GM23248 (cell line): ENCODE measurements at regions not wholly inside any gene's neighbourhood (a gene's known extent, or its start where the extent isn't known, plus 50 kb on each side); places are given as distances from the start of the nearest gene placed in this dataset.
"Not testable (repeated sequence)": the region's sequence is repeated elsewhere in the genome, so short reads cannot be mapped to it uniquely, and the experiment has no call there.

Experiments
- DNase-seq: peaks from one replicate; pipeline ENCODE4 v3.0.0-alpha.2; 2015
- H2AFZ ChIP-seq: fragments of 200-600 bp; sonication (generic); 2 replicates; pipeline ENCODE4 v1.6.1; 2016; ENCODE audit warnings: antibody characterized with exemption
- H3F3A ChIP-seq: fragments of 200-600 bp; sonication (generic); 2 replicates; pipeline ENCODE4 v1.6.1; 2016; ENCODE audit warnings: mild to moderate bottlenecking, antibody characterized with exemption, mixed run types; ENCODE audit not compliant: insufficient read depth
- H3K27ac ChIP-seq: fragments of 200-600 bp; sonication (generic); 2 replicates; pipeline ENCODE4 v1.5.1; 2016; ENCODE audit warnings: mild to moderate bottlenecking
- H3K27me3 ChIP-seq: fragments of 200-600 bp; sonication (generic); replicated peaks from 2 replicates; pipeline ENCODE4 v1.6.1; 2016; ENCODE audit warnings: mild to moderate bottlenecking; ENCODE audit not compliant: insufficient read depth
- H3K36me3 ChIP-seq: fragments of 200-600 bp; sonication (generic); 2 replicates; pipeline ENCODE4 v1.6.1; 2016; ENCODE audit warnings: low read depth, mild to moderate bottlenecking
- H3K4me1 ChIP-seq: fragments of 200-600 bp; sonication (generic); 2 replicates; pipeline ENCODE4 v1.6.1; 2016; ENCODE audit warnings: mild to moderate bottlenecking; ENCODE audit not compliant: insufficient read depth
- H3K4me2 ChIP-seq: fragments of 200-600 bp; sonication (generic); one replicate; pipeline ENCODE4 v1.6.1; 2016; ENCODE audit warnings: mild to moderate bottlenecking; ENCODE audit not compliant: unreplicated experiment
- H3K4me3 ChIP-seq: fragments of 200-600 bp; sonication (generic); 2 replicates; pipeline ENCODE4 v1.5.1; 2016; ENCODE audit warnings: mild to moderate bottlenecking
- H3K79me2 ChIP-seq: fragments of 200-600 bp; sonication (generic); 2 replicates; pipeline ENCODE4 v1.6.1; 2016; ENCODE audit warnings: mild to moderate bottlenecking; ENCODE audit not compliant: insufficient read depth
- H3K9ac ChIP-seq: fragments of 200-600 bp; sonication (generic); 2 replicates; pipeline ENCODE4 v1.6.1; 2016; ENCODE audit warnings: mild to moderate bottlenecking
- H3K9me2 ChIP-seq: fragments of 200-600 bp; sonication (generic); 2 replicates; pipeline ENCODE4 v1.6.1; 2016; ENCODE audit warnings: mixed run types, mild to moderate bottlenecking, moderate library complexity; ENCODE audit not compliant: insufficient read depth
- H3K9me3 ChIP-seq: fragments of 200-600 bp; sonication (generic); one replicate; pipeline ENCODE4 v1.6.1; 2017; ENCODE audit warnings: low read depth
- H4K20me1 ChIP-seq: fragments of 200-600 bp; sonication (generic); 2 replicates; pipeline ENCODE4 v1.6.0; 2016; ENCODE audit not compliant: insufficient read depth
- EZH2 ChIP-seq: fragments of 200-600 bp; sonication (generic); IDR thresholded peaks from 2 replicates; pipeline ENCODE4 v1.6.1; 2018; ENCODE audit warnings: antibody characterized with exemption, mild to moderate bottlenecking; ENCODE audit not compliant: insufficient read depth, poor library complexity, severe bottlenecking
- EZH2phosphoT487 ChIP-seq: fragments of 200-600 bp; sonication (generic); IDR thresholded peaks from 2 replicates; pipeline ENCODE4 v1.6.1; 2018; ENCODE audit warnings: antibody characterized with exemption, moderate library complexity, mild to moderate bottlenecking, low read depth; ENCODE audit not compliant: insufficient read depth
- WGBS, 2 experiments: methylation state at CpG; one replicate each; pipeline ENCODE4 v1.1.6; 2015 to 2017; ENCODE audit warnings: low lambda C conversion rate in 2 of 2, low coverage in 1 of 2; ENCODE audit errors: missing lambda C conversion rate in 2 of 2; 5-methylcytosine and 5-hydroxymethylcytosine counted together
- in situ Hi-C: fragments of 300-500 bp; cut with MboI; formaldehyde crosslinking; loops from 2 replicates; pipeline ENCODE4 v1.15.0; 2020

GRCh38 chr10:118900617-118901016 lies 128.9 kb upstream of the NANOS1 start:
- 66% methylated on average over 9 of the region's 9 CpGs for WGBS, 2 experiments
- DNase-seq, result no peak

GRCh38 chr10:118901380-118901779 lies 128.1 kb upstream of the NANOS1 start:
- TF ChIP-seq EZH2phosphoT487 (no peak), EZH2 (no peak)
- in situ Hi-C loops, result no loop called here
- no peak for DNase-seq
- Histone ChIP-seq H3K4me3 (no peak overlapping the region), H3K27me3 (peaks cover 10% of the 10 kb centered on the region; the same call in 1 of the 2 replicates), H3K4me2 (no peak overlapping the region), H3K27ac (no peak overlapping the region), H3K9me2 (no peaks in the 10 kb centered on the region), H3K36me3 (no peaks in the 10 kb centered on the region), H4K20me1 (no peaks in the 10 kb centered on the region), H3K9me3 (no peaks in the 10 kb centered on the region), H3F3A (no peaks in the 10 kb centered on the region), H3K9ac (no peak overlapping the region), H3K4me1 (no peaks in the 10 kb centered on the region), H2AFZ (no peak overlapping the region), H3K79me2 (no peaks in the 10 kb centered on the region)
- 46 to 52% methylated on average over 4 of the region's 4 CpGs for WGBS, 2 experiments

More at GRCh38 chr10:118900617-118901016, 128.9 kb upstream of the NANOS1 start:
- Histone ChIP-seq H2AFZ (no peak overlapping the region), H3K4me3 (no peak overlapping the region), H3K36me3 (no peaks in the 10 kb centered on the region), H3K79me2 (no peaks in the 10 kb centered on the region), H3K4me1 (no peaks in the 10 kb centered on the region), H3K4me2 (no peak overlapping the region), H3K9me3 (no peaks in the 10 kb centered on the region), H3F3A (no peaks in the 10 kb centered on the region), H3K9me2 (no peaks in the 10 kb centered on the region), H3K27ac (no peak overlapping the region), H3K9ac (no peak overlapping the region), H3K27me3 (peaks cover 10% of the 10 kb centered on the region; the same call in 1 of the 2 replicates), H4K20me1 (no peaks in the 10 kb centered on the region)
- in situ Hi-C loops, result no loop called here
- TF ChIP-seq EZH2phosphoT487 (no peak), EZH2 (no peak)

DNA sequence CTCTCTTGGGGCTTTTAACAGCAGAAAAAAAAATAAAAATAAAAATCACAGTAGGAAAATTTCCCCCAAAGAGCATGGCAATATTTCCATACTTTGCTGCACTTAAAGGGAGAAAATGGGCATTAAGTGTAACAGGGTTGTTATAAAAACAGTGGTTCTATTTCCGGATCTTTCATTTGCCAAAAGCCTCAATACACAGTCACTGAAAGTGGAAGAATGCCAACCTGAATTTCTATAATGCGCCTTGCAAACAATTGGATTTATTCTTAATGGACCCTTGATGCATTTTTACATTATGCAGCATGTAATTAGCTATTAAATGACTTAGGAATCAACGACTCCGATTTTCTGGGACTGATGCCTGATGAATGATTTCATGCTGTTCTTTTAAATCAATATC lies 127.6 kb upstream of the NANOS1 start:
- Histone ChIP-seq H3F3A (no peaks in the 10 kb centered on the region), H3K9ac (no peak overlapping the region), H3K9me3 (no peaks in the 10 kb centered on the region), H3K4me3 (no peak overlapping the region), H3K4me1 (no peaks in the 10 kb centered on the region), H3K36me3 (no peaks in the 10 kb centered on the region), H3K9me2 (no peaks in the 10 kb centered on the region), H3K79me2 (no peaks in the 10 kb centered on the region), H2AFZ (no peak overlapping the region), H3K27ac (no peak overlapping the region), H4K20me1 (no peaks in the 10 kb centered on the region), H3K27me3 (peaks cover 10% of the 10 kb centered on the region; the same call in 1 of the 2 replicates), H3K4me2 (no peak overlapping the region)
- in situ Hi-C loops, result no loop called here
- TF ChIP-seq EZH2 (no peak), EZH2phosphoT487 (no peak)
- no peak for DNase-seq
- 37 to 55% methylated on average over 4 of the region's 4 CpGs for WGBS, 2 experiments

- H3K27ac ChIP-seq, H3F3A ChIP-seq, H3K79me2 ChIP-seq, H3K4me3 ChIP-seq, DNase-seq, H3K9ac ChIP-seq, H3K4me1 ChIP-seq, H3K36me3 ChIP-seq, H3K4me2 ChIP-seq, H4K20me1 ChIP-seq, in situ Hi-C loops, H3K9me3 ChIP-seq, H2AFZ ChIP-seq, H3K9me2 ChIP-seq: not testable (repeated sequence)
- WGBS, 2 experiments, result 88 to 91% methylated on average over 5 of the region's 5 CpGs
- peaks cover 10% of the 10 kb centered on the region; the same call in 1 of the 2 replicates for H3K27me3 ChIP-seq
These were observed 126.9 kb upstream of the NANOS1 start for GRCh38 chr10:118902656-118903055.

DNA sequence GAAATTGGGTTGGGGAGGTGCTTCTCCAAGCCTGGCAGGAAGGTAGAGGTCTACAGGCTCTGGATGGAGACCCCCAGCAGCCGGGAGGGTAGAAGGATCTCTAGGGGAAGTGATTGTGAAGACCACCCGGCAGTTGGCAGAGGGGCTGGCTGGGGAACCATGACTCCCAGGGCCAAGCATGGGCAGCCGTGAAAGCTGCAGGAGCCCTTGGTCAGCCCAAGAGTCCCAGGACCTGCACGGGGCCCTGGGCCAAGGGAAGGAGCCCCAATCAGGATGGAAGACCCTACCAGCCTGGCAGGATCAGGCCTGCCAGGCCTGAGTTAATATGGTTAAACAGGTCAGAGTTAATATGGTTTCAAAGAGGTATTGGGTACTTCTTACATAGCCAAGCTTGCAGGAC lies 126.3 kb upstream of the NANOS1 start:
- Histone ChIP-seq H3K4me3 (no peak overlapping the region), H3K27me3 (peaks cover 10% of the 10 kb centered on the region; the same call in 1 of the 2 replicates), H3K79me2 (no peaks in the 10 kb centered on the region), H2AFZ (no peak overlapping the region), H3K36me3 (no peaks in the 10 kb centered on the region), H3K4me1 (no peaks in the 10 kb centered on the region), H3K9me2 (no peaks in the 10 kb centered on the region), H3K9ac (no peak overlapping the region), H3K9me3 (no peaks in the 10 kb centered on the region), H3K27ac (no peak overlapping the region), H3F3A (no peaks in the 10 kb centered on the region), H4K20me1 (no peaks in the 10 kb centered on the region), H3K4me2 (no peak overlapping the region)
- 37 to 48% methylated on average over 4 of the region's 4 CpGs for WGBS, 2 experiments
- no peak for TF ChIP-seq EZH2
- no peak for TF ChIP-seq EZH2phosphoT487
- no peak for DNase-seq
- in situ Hi-C loops, result no loop called here
